ENCODE measurements at regions not wholly inside any gene's neighbourhood (a gene's known extent, or its start where the extent isn't known, plus 50 kb on each side); places are given as distances from the start of the nearest gene placed in this dataset.

DNA sequence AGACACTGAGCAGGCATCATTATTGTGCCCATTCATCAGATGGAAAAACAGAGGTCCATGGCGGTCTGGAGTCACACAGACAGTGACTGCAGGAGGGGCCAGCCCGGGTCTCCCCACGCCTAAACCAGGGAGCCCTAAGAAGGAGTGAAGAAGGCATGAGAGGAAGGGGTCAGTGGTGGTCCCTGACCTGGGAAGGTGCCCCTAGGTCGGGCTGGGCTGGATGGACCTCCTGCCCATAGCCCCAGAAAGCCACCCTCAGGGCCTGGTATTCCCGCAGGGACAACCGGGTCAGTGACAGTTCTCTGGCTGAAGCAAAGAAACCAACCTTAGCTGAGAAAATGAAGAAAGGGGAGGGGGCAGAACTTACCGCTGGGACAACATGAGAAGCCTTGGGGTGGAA, 163.4 kb upstream of the C1orf174 start:
- Histone ChIP-seq H4K20me1 (ENCODE audit: insufficient read depth) (no peaks in the 10 kb centered on the region), H3K36me3 (ENCODE audit: insufficient read depth) (no peaks in the 10 kb centered on the region), H2AFZ (ENCODE audit: low read depth) (no peak overlapping the region), H3K4me3 (IDR thresholded peaks at IDR 0.05; ENCODE audit: insufficient read depth, low read depth, low read length) (no peak overlapping the region), H3K27me3 (ENCODE audit: insufficient read depth, low read depth) (peaks cover 3% of the 10 kb centered on the region; the same call in 1 of the 2 replicates), H3K4me2 (no peak overlapping the region), H3K27ac (no peak overlapping the region), H3K79me2 (ENCODE audit: insufficient read depth, low read depth) (no peaks in the 10 kb centered on the region), H3K9ac (no peak overlapping the region), H3K4me1 (ENCODE audit: low read depth, poor library complexity, severe bottlenecking) (no peaks in the 10 kb centered on the region)
- TF ChIP-seq, protein P1, sequence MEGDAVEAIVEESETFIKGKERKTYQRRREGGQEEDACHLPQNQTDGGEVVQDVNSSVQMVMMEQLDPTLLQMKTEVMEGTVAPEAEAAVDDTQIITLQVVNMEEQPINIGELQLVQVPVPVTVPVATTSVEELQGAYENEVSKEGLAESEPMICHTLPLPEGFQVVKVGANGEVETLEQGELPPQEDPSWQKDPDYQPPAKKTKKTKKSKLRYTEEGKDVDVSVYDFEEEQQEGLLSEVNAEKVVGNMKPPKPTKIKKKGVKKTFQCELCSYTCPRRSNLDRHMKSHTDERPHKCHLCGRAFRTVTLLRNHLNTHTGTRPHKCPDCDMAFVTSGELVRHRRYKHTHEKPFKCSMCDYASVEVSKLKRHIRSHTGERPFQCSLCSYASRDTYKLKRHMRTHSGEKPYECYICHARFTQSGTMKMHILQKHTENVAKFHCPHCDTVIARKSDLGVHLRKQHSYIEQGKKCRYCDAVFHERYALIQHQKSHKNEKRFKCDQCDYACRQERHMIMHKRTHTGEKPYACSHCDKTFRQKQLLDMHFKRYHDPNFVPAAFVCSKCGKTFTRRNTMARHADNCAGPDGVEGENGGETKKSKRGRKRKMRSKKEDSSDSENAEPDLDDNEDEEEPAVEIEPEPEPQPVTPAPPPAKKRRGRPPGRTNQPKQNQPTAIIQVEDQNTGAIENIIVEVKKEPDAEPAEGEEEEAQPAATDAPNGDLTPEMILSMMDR (conservative IDR thresholded peaks at IDR 0.05; ENCODE audit: low read depth, low read length), result no peak

DNA sequence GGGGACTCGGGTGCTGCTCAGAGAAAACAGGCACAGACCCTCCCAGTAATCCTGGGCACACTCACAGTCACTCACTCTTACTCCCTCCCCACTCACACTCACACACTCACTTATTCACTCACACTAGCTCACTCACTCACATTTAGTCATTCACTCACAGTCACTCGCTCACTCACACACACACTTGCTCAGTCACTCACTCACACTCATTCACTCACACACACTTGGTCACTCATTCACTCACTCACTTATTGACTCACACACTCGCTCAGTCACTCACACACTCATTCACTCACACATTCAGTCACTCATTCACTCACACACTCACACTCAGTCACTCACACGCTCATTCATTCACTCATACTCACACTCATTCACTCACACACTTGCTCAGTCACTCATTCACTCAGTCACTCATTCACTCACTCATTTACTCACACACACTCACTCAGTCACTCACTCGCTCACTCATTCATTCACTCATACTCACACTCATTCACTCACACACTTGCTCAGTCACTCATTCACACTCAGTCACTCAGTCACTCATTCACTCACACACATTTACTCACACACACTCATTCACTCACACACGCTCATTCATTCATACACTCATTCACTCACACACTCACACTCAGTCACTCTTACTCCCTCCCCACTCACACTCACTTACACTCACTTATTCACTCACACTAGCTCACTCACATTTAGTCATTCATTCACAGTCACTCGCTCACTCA, 164.2 kb upstream of the C1orf174 start:
- H3K4me2 ChIP-seq, result no peak overlapping the region
- TF ChIP-seq, protein P1 (conservative IDR thresholded peaks at IDR 0.05; ENCODE audit: low read depth, low read length), result no peak

DNA sequence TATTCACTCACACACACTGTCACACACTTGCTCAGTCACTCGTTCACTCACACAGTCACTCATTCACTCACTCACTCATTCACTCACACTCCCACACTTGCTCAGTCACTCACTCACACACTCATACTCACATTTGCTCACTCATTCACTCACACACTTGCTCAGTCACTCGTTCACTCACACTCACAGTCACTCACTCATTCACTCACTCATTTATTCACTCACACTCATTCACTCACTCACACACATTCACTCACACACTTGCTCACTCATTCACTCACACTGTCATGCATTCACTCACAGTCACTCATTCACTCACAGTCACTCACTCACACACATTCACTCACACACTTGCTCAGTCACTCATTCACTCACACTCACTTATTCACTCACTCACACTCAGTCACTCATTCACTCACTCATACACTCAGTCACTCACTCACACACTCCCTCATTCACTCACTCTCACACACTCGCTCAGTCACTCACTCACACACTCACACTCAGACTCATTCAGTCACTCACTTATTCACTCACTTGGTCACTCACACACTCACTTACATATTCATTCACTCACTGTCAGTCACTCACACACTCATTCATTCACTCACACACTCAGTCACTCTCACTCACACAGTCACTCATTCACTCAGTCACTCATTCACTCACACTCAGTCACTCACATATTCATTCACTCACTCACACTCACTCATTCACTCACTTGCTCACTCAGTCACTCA, 167.0 kb upstream of the C1orf174 start:
- no peaks in the 10 kb centered on the region for H3K79me2 ChIP-seq (ENCODE audit: insufficient read depth, low read depth)
- H3K27ac ChIP-seq, result no peak overlapping the region
- H3K9ac ChIP-seq, result no peak overlapping the region
- no peak overlapping the region for H3K4me3 ChIP-seq (IDR thresholded peaks at IDR 0.05; ENCODE audit: insufficient read depth, low read depth, low read length)
- TF ChIP-seq, protein P1 (conservative IDR thresholded peaks at IDR 0.05; ENCODE audit: low read depth, low read length), result no peak
- no peaks in the 10 kb centered on the region for H4K20me1 ChIP-seq (ENCODE audit: insufficient read depth)
- H2AFZ ChIP-seq (ENCODE audit: low read depth), result no peak overlapping the region
- peaks cover 3% of the 10 kb centered on the region; the same call in 1 of the 2 replicates for H3K27me3 ChIP-seq (ENCODE audit: insufficient read depth, low read depth)
- no peak overlapping the region for H3K4me2 ChIP-seq
- no peaks in the 10 kb centered on the region for H3K36me3 ChIP-seq (ENCODE audit: insufficient read depth)
- no peaks in the 10 kb centered on the region for H3K4me1 ChIP-seq (ENCODE audit: low read depth, poor library complexity, severe bottlenecking)

More for the DNA sequence above, 164.2 kb upstream of the C1orf174 start:
- Histone ChIP-seq H4K20me1 (ENCODE audit: insufficient read depth) (no peaks in the 10 kb centered on the region), H3K27ac (no peak overlapping the region), H3K79me2 (ENCODE audit: insufficient read depth, low read depth) (no peaks in the 10 kb centered on the region), H2AFZ (ENCODE audit: low read depth) (no peak overlapping the region), H3K27me3 (ENCODE audit: insufficient read depth, low read depth) (peaks cover 3% of the 10 kb centered on the region; the same call in 1 of the 2 replicates), H3K36me3 (ENCODE audit: insufficient read depth) (no peaks in the 10 kb centered on the region), H3K4me1 (ENCODE audit: low read depth, poor library complexity, severe bottlenecking) (no peaks in the 10 kb centered on the region), H3K4me3 (IDR thresholded peaks at IDR 0.05; ENCODE audit: insufficient read depth, low read depth, low read length) (no peak overlapping the region), H3K9ac (no peak overlapping the region)

DNA sequence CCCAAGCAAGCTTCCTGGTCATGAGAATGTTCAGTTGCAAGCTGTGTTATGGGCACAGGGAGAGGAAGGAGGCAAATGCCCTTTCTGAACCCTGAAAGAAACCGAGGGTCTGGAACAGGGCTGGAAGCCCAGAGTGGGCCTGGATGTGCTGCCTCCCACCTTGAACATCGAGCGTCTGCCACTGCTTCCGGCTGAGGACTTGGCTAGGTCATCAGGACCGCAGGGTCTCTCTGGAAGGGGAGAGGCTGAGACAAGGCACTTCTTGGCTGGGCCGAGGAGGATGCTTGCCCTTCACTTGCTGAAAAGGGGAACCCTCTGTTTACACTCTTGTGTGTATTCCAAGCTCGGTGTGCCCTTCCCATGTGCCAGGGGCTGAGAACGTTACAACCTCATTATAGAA, 168.0 kb upstream of the C1orf174 start:
- Histone ChIP-seq H3K4me1 (ENCODE audit: low read depth, poor library complexity, severe bottlenecking) (no peaks in the 10 kb centered on the region), H3K36me3 (ENCODE audit: insufficient read depth) (no peaks in the 10 kb centered on the region), H3K27me3 (ENCODE audit: insufficient read depth, low read depth) (peaks cover 3% of the 10 kb centered on the region; the same call in 1 of the 2 replicates), H3K27ac (no peak overlapping the region), H4K20me1 (ENCODE audit: insufficient read depth) (no peaks in the 10 kb centered on the region), H3K4me3 (IDR thresholded peaks at IDR 0.05; ENCODE audit: insufficient read depth, low read depth, low read length) (no peak overlapping the region), H3K9ac (no peak overlapping the region), H2AFZ (ENCODE audit: low read depth) (no peak overlapping the region), H3K4me2 (no peak overlapping the region), H3K79me2 (ENCODE audit: insufficient read depth, low read depth) (no peaks in the 10 kb centered on the region)
- TF ChIP-seq, protein P1 (conservative IDR thresholded peaks at IDR 0.05; ENCODE audit: low read depth, low read length), result no peak
